DOHH2 (cell line): ENCODE measurements at regions not wholly inside any gene's neighbourhood (a gene's known extent, or its start where the extent isn't known, plus 50 kb on each side); places are given as distances from the start of the nearest gene placed in this dataset.

Experiments
- H3F3A ChIP-seq: fragments of 200-600 bp; sonication (generic), shearing (Covaris generic); 2 replicates; pipeline ENCODE4 v1.6.0; 2016; ENCODE audit warnings: antibody characterized with exemption, mild to moderate bottlenecking; ENCODE audit not compliant: control insufficient read depth, insufficient read depth
- H3K27ac ChIP-seq: fragments of 200-600 bp; sonication (generic); 2 replicates; pipeline ENCODE4 v1.5.1; 2014; ENCODE audit warnings: low read depth, mild to moderate bottlenecking, low read length, moderate library complexity
- H3K27me3 ChIP-seq: fragments of 200-600 bp; sonication (generic); 2 replicates; pipeline ENCODE4 v1.6.1; 2014; ENCODE audit warnings: mild to moderate bottlenecking, low read length, mixed read lengths; ENCODE audit not compliant: control insufficient read depth
- H3K36me3 ChIP-seq: fragments of 200-600 bp; sonication (generic); 2 replicates; pipeline ENCODE4 v1.6.1; 2014; ENCODE audit warnings: mild to moderate bottlenecking, low read length, moderate library complexity, mixed read lengths; ENCODE audit not compliant: control insufficient read depth
- H3K4me1 ChIP-seq: fragments of 200-600 bp; sonication (generic); 2 replicates; pipeline ENCODE4 v1.6.1; 2014; ENCODE audit warnings: mild to moderate bottlenecking, low read length, mixed read lengths; ENCODE audit not compliant: control insufficient read depth
- H3K4me2 ChIP-seq: fragments of 200-600 bp; sonication (generic); 2 replicates; pipeline ENCODE4 v1.6.0; 2014; ENCODE audit warnings: mild to moderate bottlenecking, low read length, moderate library complexity
- H3K4me3 ChIP-seq: fragments of 200-600 bp; sonication (generic); 2 replicates; pipeline ENCODE4 v1.5.1; 2014; ENCODE audit warnings: mild to moderate bottlenecking, low read length, mixed read lengths
- H3K79me2 ChIP-seq: fragments of 200-600 bp; sonication (generic); 2 replicates; pipeline ENCODE4 v1.6.1; 2014; ENCODE audit warnings: mild to moderate bottlenecking, low read length, mixed read lengths; ENCODE audit not compliant: control insufficient read depth
- H3K9me2 ChIP-seq: fragments of 200-600 bp; sonication (generic); replicated peaks from 2 replicates; pipeline ENCODE4 v1.6.1; 2014; ENCODE audit warnings: mild to moderate bottlenecking, low read length, mixed read lengths; ENCODE audit not compliant: control insufficient read depth
- H3K9me3 ChIP-seq: fragments of 200-600 bp; sonication (generic); 2 replicates; pipeline ENCODE4 v1.6.1; 2014; ENCODE audit warnings: antibody characterized with exemption, low read length, mixed read lengths; ENCODE audit not compliant: control insufficient read depth, insufficient read depth
- H4K20me1 ChIP-seq: fragments of 200-600 bp; sonication (generic); 2 replicates; pipeline ENCODE4 v1.6.0; 2014; ENCODE audit warnings: low read depth, mild to moderate bottlenecking, antibody characterized with exemption, low read length, moderate library complexity; ENCODE audit not compliant: control insufficient read depth, insufficient read depth
- CTCF ChIP-seq: fragments of 200-600 bp; sonication (generic); IDR thresholded peaks from one replicate; pipeline ENCODE4 v1.5.1; 2014; ENCODE audit warnings: antibody characterized with exemption, mild to moderate bottlenecking, low read depth, low read length; ENCODE audit not compliant: poor library complexity, severe bottlenecking
- EZH2phosphoT487 ChIP-seq: fragments of 200-600 bp; sonication (generic); IDR thresholded peaks from 2 replicates; pipeline ENCODE4 v1.6.1; 2017; ENCODE audit warnings: borderline replicate concordance, mild to moderate bottlenecking, antibody characterized with exemption, low read length, moderate library complexity, mixed read lengths

GRCh38 chr2:108171657-108172056 is 68.1 kb upstream of the SULT1C3 start:
- H3K9me2 ChIP-seq, result no peaks in the 10 kb centered on the region
- H4K20me1 ChIP-seq, result no peaks in the 10 kb centered on the region
- H3K36me3 ChIP-seq, result no peaks in the 10 kb centered on the region
- no peak for TF ChIP-seq EZH2phosphoT487
- TF ChIP-seq CTCF, result no peak
- H3K79me2 ChIP-seq, result no peaks in the 10 kb centered on the region
- no peaks in the 10 kb centered on the region for H3F3A ChIP-seq
- no peaks in the 10 kb centered on the region for H3K4me1 ChIP-seq
- no peak overlapping the region for H3K4me2 ChIP-seq
- no peaks in the 10 kb centered on the region for H3K9me3 ChIP-seq
- H3K27ac ChIP-seq, result no peak overlapping the region
- no peak overlapping the region for H3K4me3 ChIP-seq
- H3K27me3 ChIP-seq, result no peaks in the 10 kb centered on the region

- H3K9me2 ChIP-seq, result no peaks in the 10 kb centered on the region
- H3K27me3 ChIP-seq, result peaks cover 4% of the 10 kb centered on the region
- no peaks in the 10 kb centered on the region for H3K4me1 ChIP-seq
- peak; percentile 27 for TF ChIP-seq CTCF
- no peak for TF ChIP-seq EZH2phosphoT487
- no peaks in the 10 kb centered on the region for H3F3A ChIP-seq
- H3K27ac ChIP-seq, result no peak overlapping the region
- H3K4me3 ChIP-seq, result no peak overlapping the region
- H3K36me3 ChIP-seq, result no peaks in the 10 kb centered on the region
- no peaks in the 10 kb centered on the region for H4K20me1 ChIP-seq
- H3K79me2 ChIP-seq, result no peaks in the 10 kb centered on the region
- H3K4me2 ChIP-seq, result no peak overlapping the region
- H3K9me3 ChIP-seq, result no peaks in the 10 kb centered on the region
These were observed 57.3 kb upstream of the SULT1C3 start for GRCh38 chr2:108182489-108182888.

GRCh38 chr2:108184419-108184818 is 55.3 kb upstream of the SULT1C3 start:
- Histone ChIP-seq H3K9me2 (no peaks in the 10 kb centered on the region), H3K4me2 (no peak overlapping the region), H3F3A (no peaks in the 10 kb centered on the region), H3K27ac (no peak overlapping the region), H3K79me2 (no peaks in the 10 kb centered on the region), H4K20me1 (no peaks in the 10 kb centered on the region), H3K27me3 (no peaks in the 10 kb centered on the region), H3K36me3 (no peaks in the 10 kb centered on the region), H3K9me3 (no peaks in the 10 kb centered on the region), H3K4me1 (no peaks in the 10 kb centered on the region), H3K4me3 (no peak overlapping the region)
- TF ChIP-seq CTCF, result peak; percentile 51
- no peak for TF ChIP-seq EZH2phosphoT487

GRCh38 chr2:108189316-108189715 is 50.5 kb upstream of the SULT1C3 start:
- Histone ChIP-seq H3K79me2 (no peaks in the 10 kb centered on the region), H3K4me1 (no peaks in the 10 kb centered on the region), H3K27ac (no peak overlapping the region), H3K9me2 (no peaks in the 10 kb centered on the region), H3K36me3 (no peaks in the 10 kb centered on the region), H3K4me3 (no peak overlapping the region), H3K9me3 (no peaks in the 10 kb centered on the region), H3F3A (no peaks in the 10 kb centered on the region), H3K27me3 (no peaks in the 10 kb centered on the region), H4K20me1 (no peaks in the 10 kb centered on the region), H3K4me2 (no peak overlapping the region)
- TF ChIP-seq CTCF (no peak), EZH2phosphoT487 (no peak)
